DND-41 (cell line): ENCODE measurements at regions not wholly inside any gene's neighbourhood (a gene's known extent, or its start where the extent isn't known, plus 50 kb on each side); places are given as distances from the start of the nearest gene placed in this dataset.
"Not testable (repeated sequence)": the region's sequence is repeated elsewhere in the genome, so short reads cannot be mapped to it uniquely, and the experiment has no call there.

Source experiments
- ATAC-seq: fragments of 200-7000 bp; cut with Tn5 transposase; 3 replicates; pipeline ENCODE4 v1.9.1; 2021; ENCODE audit warnings: low read depth; ENCODE audit not compliant: insufficient read depth
- DNase-seq: peaks from one replicate; pipeline ENCODE4 v3.0.0-alpha.2; 2020
- H2AFZ ChIP-seq: 2 replicates; pipeline ENCODE4 v1.6.0; 2012; ENCODE audit warnings: low read depth, low read length
- H3K27ac ChIP-seq: 2 replicates; pipeline ENCODE4 v1.5.1; 2012; ENCODE audit warnings: low read length, inconsistent platforms
- H3K27me3 ChIP-seq: fragments of 200-600 bp; sonication (generic); 2 replicates; pipeline ENCODE4 v1.6.0; 2012; ENCODE audit warnings: low read length, mild to moderate bottlenecking, inconsistent platforms; ENCODE audit not compliant: insufficient read depth, poor library complexity
- H3K36me3 ChIP-seq: 2 replicates; pipeline ENCODE4 v1.5.1; 2012; ENCODE audit warnings: low read length, inconsistent platforms; ENCODE audit not compliant: insufficient read depth
- H3K4me1 ChIP-seq: 2 replicates; pipeline ENCODE4 v1.5.1; 2012; ENCODE audit warnings: mild to moderate bottlenecking, low read length; ENCODE audit not compliant: insufficient read depth
- H3K4me2 ChIP-seq: 2 replicates; pipeline ENCODE4 v1.6.0; 2012; ENCODE audit warnings: mild to moderate bottlenecking, moderate library complexity, low read length, inconsistent platforms; ENCODE audit not compliant: insufficient read depth
- H3K4me3 ChIP-seq, 2 experiments: fragments of 200-600 bp in 1 of 2; shearing (Covaris generic) in 1 of 2; 2 replicates each; pipeline ENCODE4 v1.5.1; 2012 to 2016; ENCODE audit warnings: inconsistent platforms in 2 of 2, low read length in 2 of 2, mild to moderate bottlenecking in 2 of 2, low read depth in 1 of 2, moderate library complexity in 1 of 2
- H3K79me2 ChIP-seq: 2 replicates; pipeline ENCODE4 v1.6.0; 2012; ENCODE audit warnings: low read length, inconsistent platforms; ENCODE audit not compliant: insufficient read depth
- H3K9ac ChIP-seq: 2 replicates; pipeline ENCODE4 v1.6.0; 2012; ENCODE audit warnings: low read depth, mild to moderate bottlenecking, inconsistent platforms, low read length, moderate library complexity
- H3K9me3 ChIP-seq: 2 replicates; pipeline ENCODE4 v1.5.1; 2012; ENCODE audit warnings: low read length, moderate library complexity, mild to moderate bottlenecking, inconsistent platforms; ENCODE audit not compliant: insufficient read depth, severe bottlenecking
- H4K20me1 ChIP-seq: 2 replicates; pipeline ENCODE4 v1.6.0; 2012; ENCODE audit warnings: low read length; ENCODE audit not compliant: insufficient read depth
- CTCF ChIP-seq: IDR thresholded peaks from 2 replicates; pipeline ENCODE4 v1.5.1; 2012; ENCODE audit warnings: borderline replicate concordance, low read length, moderate library complexity, mild to moderate bottlenecking; ENCODE audit not compliant: poor library complexity, severe bottlenecking; ENCODE audit errors: extremely low read depth
- EZH2 ChIP-seq: IDR thresholded peaks from 3 replicates; pipeline ENCODE4 v1.6.1; 2012; ENCODE audit warnings: borderline replicate concordance, low read depth, mild to moderate bottlenecking, moderate library complexity, low read length, inconsistent platforms; ENCODE audit not compliant: severe bottlenecking

GRCh38 chr17:54372069-54372749 is 528.4 kb upstream of the TOM1L1 start:
- TF ChIP-seq EZH2 = no peak
- TF ChIP-seq CTCF = no peak
- Histone ChIP-seq H3K4me2 (no peak overlapping the region), H4K20me1 (no peaks in the 10 kb centered on the region), H3K36me3 (no peaks in the 10 kb centered on the region), H3K9ac (no peak overlapping the region), H2AFZ (no peak overlapping the region), H3K4me1 (no peaks in the 10 kb centered on the region), H3K9me3 (no peaks in the 10 kb centered on the region), H3K79me2 (no peaks in the 10 kb centered on the region), H3K4me3 (no peak overlapping the region), H3K27ac (no peak overlapping the region), H3K27me3 (no peaks in the 10 kb centered on the region)
- ATAC-seq = no peak
- DNase-seq = no peak

GRCh38 chr17:54373970-54374369 is 526.7 kb upstream of the TOM1L1 start:
- no peaks in the 10 kb centered on the region for H3K9me3 ChIP-seq
- DNase-seq (no peak), ATAC-seq (no peak)
- H2AFZ ChIP-seq = no peak overlapping the region
- H4K20me1 ChIP-seq = no peaks in the 10 kb centered on the region
- TF ChIP-seq CTCF (no peak), EZH2 (no peak)
- H3K79me2 ChIP-seq = no peaks in the 10 kb centered on the region
- H3K36me3 ChIP-seq = no peaks in the 10 kb centered on the region
- no peak overlapping the region for H3K4me3 ChIP-seq
- H3K9ac ChIP-seq = no peak overlapping the region
- H3K27me3 ChIP-seq = no peaks in the 10 kb centered on the region
- H3K27ac ChIP-seq = no peak overlapping the region
- no peak overlapping the region for H3K4me2 ChIP-seq
- no peaks in the 10 kb centered on the region for H3K4me1 ChIP-seq

- H2AFZ ChIP-seq, H3K36me3 ChIP-seq, ATAC-seq, H3K4me1 ChIP-seq, H3K9me3 ChIP-seq, H3K4me3 ChIP-seq, H3K9ac ChIP-seq, H3K27me3 ChIP-seq, H3K27ac ChIP-seq, H3K79me2 ChIP-seq, DNase-seq, H4K20me1 ChIP-seq, H3K4me2 ChIP-seq: not testable (repeated sequence)
Measured at GRCh38 chr17:54376409-54376808, 524.2 kb upstream of the TOM1L1 start.

GRCh38 chr17:54381482-54381881 is 519.2 kb upstream of the TOM1L1 start:
- H3K4me2 ChIP-seq = no peak overlapping the region
- H2AFZ ChIP-seq = no peak overlapping the region
- H3K36me3 ChIP-seq = no peaks in the 10 kb centered on the region
- TF ChIP-seq EZH2 = no peak
- no peak for TF ChIP-seq CTCF
- no peak for DNase-seq
- no peak overlapping the region for H3K4me3 ChIP-seq
- H3K9me3 ChIP-seq = no peaks in the 10 kb centered on the region
- H3K27ac ChIP-seq = no peak overlapping the region
- no peaks in the 10 kb centered on the region for H3K27me3 ChIP-seq
- no peaks in the 10 kb centered on the region for H4K20me1 ChIP-seq
- no peak overlapping the region for H3K9ac ChIP-seq
- H3K79me2 ChIP-seq = no peaks in the 10 kb centered on the region
- no peaks in the 10 kb centered on the region for H3K4me1 ChIP-seq
- ATAC-seq = no peak
